ENCODE measurements at regions not wholly inside any gene's neighbourhood (a gene's known extent, or its start where the extent isn't known, plus 50 kb on each side); places are given as distances from the start of the nearest gene placed in this dataset.

DNA sequence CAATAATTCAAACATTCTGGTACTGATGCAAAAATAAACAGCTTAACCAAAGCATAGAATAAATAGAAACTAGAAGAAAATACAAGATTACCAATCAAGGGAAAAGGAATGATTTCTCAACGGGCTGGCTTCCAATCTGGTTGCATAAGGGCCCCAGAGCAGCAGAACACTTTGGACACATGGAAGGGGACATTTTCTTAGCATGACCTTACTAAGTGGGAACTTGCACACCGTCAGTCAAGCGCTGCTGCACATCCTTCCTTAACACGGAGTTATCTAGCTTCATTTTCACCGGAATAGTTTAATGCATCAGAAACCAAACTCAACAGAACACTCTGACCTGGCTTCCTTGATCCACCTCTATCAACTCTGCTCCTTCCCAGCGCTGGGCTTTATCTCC is 388.5 kb downstream of the VPS13C start:
- TF ChIP-seq, protein P1, sequence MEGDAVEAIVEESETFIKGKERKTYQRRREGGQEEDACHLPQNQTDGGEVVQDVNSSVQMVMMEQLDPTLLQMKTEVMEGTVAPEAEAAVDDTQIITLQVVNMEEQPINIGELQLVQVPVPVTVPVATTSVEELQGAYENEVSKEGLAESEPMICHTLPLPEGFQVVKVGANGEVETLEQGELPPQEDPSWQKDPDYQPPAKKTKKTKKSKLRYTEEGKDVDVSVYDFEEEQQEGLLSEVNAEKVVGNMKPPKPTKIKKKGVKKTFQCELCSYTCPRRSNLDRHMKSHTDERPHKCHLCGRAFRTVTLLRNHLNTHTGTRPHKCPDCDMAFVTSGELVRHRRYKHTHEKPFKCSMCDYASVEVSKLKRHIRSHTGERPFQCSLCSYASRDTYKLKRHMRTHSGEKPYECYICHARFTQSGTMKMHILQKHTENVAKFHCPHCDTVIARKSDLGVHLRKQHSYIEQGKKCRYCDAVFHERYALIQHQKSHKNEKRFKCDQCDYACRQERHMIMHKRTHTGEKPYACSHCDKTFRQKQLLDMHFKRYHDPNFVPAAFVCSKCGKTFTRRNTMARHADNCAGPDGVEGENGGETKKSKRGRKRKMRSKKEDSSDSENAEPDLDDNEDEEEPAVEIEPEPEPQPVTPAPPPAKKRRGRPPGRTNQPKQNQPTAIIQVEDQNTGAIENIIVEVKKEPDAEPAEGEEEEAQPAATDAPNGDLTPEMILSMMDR (IDR thresholded peaks at IDR 0.05), result no peak
- TF ChIP-seq POLR2A (IDR thresholded peaks at IDR 0.05), result no peak

All from tibial nerve (tissue), 3 donors.